GM12878 (cell line): ENCODE measurements at regions not wholly inside any gene's neighbourhood (a gene's known extent, or its start where the extent isn't known, plus 50 kb on each side); places are given as distances from the start of the nearest gene placed in this dataset.

ENCODE experiments used
- ATAC-seq: fragments of 200-7000 bp; cut with Tn5 transposase; 3 replicates; pipeline ENCODE4 v1.9.1; 2020; ENCODE audit warnings: mild to moderate bottlenecking, moderate library complexity
- BruUV-seq: library from RNA; stranded (reverse); fragments of 400-500 nt; replicated peaks from 2 replicates; lab custom pipeline; 2021; lab: Mats Ljungman, UMichigan
- CTCF ChIA-PET: fragments of 300-600 bp; sonication (Branson Sonifier 250); formaldehyde crosslinking; extraction: SDS; loops from one replicate; lab custom pipeline; 2021; ENCODE audit warnings: inconsistent platforms; lab: Yijun Ruan, JAX
- POLR2A ChIA-PET: fragments of 350-600 bp; formaldehyde crosslinking; extraction: SDS; loops from one replicate; lab custom pipeline; 2021; ENCODE audit warnings: inconsistent platforms; lab: Charles Lee
- RAD21 ChIA-PET: fragments of 300-600 bp; sonication (Branson Sonifier 250); formaldehyde crosslinking; loops from one replicate; lab custom pipeline; 2023; ENCODE audit warnings: antibody characterized with exemption; ENCODE audit not compliant: unreplicated experiment; lab: Charles Lee
- SMC1A ChIA-PET: fragments of 300-600 bp; sonication (Branson Sonifier 250); formaldehyde crosslinking; loops from one replicate; lab custom pipeline; 2023; ENCODE audit not compliant: unreplicated experiment, uncharacterized antibody; lab: Charles Lee
- DNase-seq: peaks from one replicate; pipeline ENCODE4 v3.0.0-alpha.2; 2011; ENCODE audit warnings: low read depth, low spot score
- FAIRE-seq: peaks from 3 replicates; lab custom pipeline; 2011; peaks lifted over from hg19 to GRCh38; lab: Jason Lieb, UNC
- H2AFZ ChIP-seq: 2 replicates; pipeline ENCODE4 v1.6.0; 2011; ENCODE audit warnings: low read depth, low read length, control low read depth; ENCODE audit not compliant: control insufficient read depth
- H3K27ac ChIP-seq: 2 replicates; pipeline ENCODE4 v1.5.1; 2011; ENCODE audit warnings: control low read depth; ENCODE audit not compliant: control insufficient read depth, insufficient read depth
- H3K27me3 ChIP-seq, 2 experiments: replicated peaks in 1 of 2; 2 replicates each; pipeline versions ENCODE4 v1.6.0 to v1.6.1; 2011; ENCODE audit warnings: low read length in 1 of 2; ENCODE audit not compliant: control insufficient read depth in 2 of 2, insufficient read depth in 2 of 2
- H3K36me3 ChIP-seq, 2 experiments: 2 replicates each; pipeline ENCODE4 v1.5.1; 2011; ENCODE audit warnings: low read length in 1 of 2; ENCODE audit not compliant: control insufficient read depth in 2 of 2, insufficient read depth in 2 of 2
- H3K4me1 ChIP-seq: 2 replicates; pipeline ENCODE4 v1.6.1; 2011; ENCODE audit warnings: mild to moderate bottlenecking, low read length, moderate library complexity, mixed read lengths; ENCODE audit not compliant: control insufficient read depth, insufficient read depth
- H3K4me2 ChIP-seq: 2 replicates; pipeline ENCODE4 v1.6.0; 2011; ENCODE audit warnings: control low read depth; ENCODE audit not compliant: control insufficient read depth, insufficient read depth
- H3K4me3 ChIP-seq: fragments of 200-600 bp; sonication (generic); 2 replicates; pipeline ENCODE4 v1.5.1; 2016
- H3K79me2 ChIP-seq: 2 replicates; pipeline ENCODE4 v1.6.0; 2011; ENCODE audit warnings: low read length; ENCODE audit not compliant: control insufficient read depth, insufficient read depth
- H3K9ac ChIP-seq: 2 replicates; pipeline ENCODE4 v1.8.0; 2011; ENCODE audit warnings: low read length, control low read depth, mixed read lengths; ENCODE audit not compliant: control insufficient read depth, insufficient read depth
- H3K9me3 ChIP-seq: replicated peaks from 3 replicates; pipeline ENCODE4 v1.5.1; 2011; ENCODE audit warnings: mild to moderate bottlenecking, low read length; ENCODE audit not compliant: control insufficient read depth, insufficient read depth
- H4K20me1 ChIP-seq: 2 replicates; pipeline ENCODE4 v1.6.0; 2011; ENCODE audit not compliant: control insufficient read depth, insufficient read depth
- BRCA1 ChIP-seq: IDR thresholded peaks from 2 replicates; pipeline ENCODE4 v1.6.1; 2011; ENCODE audit warnings: low read depth, low read length, improper control_type of control experiment
- CBFB ChIP-seq: IDR thresholded peaks from 2 replicates; pipeline ENCODE4 v1.6.1; 2016; ENCODE audit warnings: antibody characterized with exemption, low read depth
- FOXK2 ChIP-seq: fragments of 450-650 bp; IDR thresholded peaks from 2 replicates; pipeline ENCODE4 v1.6.1; 2017; ENCODE audit warnings: mild to moderate bottlenecking, moderate library complexity
- GATAD2B ChIP-seq: fragments of 450-650 bp; conservative IDR thresholded peaks from 2 replicates; pipeline ENCODE4 v1.6.1; 2017; ENCODE audit warnings: low read depth, mild to moderate bottlenecking, moderate library complexity
- HDGF ChIP-seq: fragments of 450-650 bp; IDR thresholded peaks from 2 replicates; pipeline ENCODE4 v1.6.1; 2016; ENCODE audit warnings: antibody characterized with exemption
- MTA3 ChIP-seq: IDR thresholded peaks from 2 replicates; pipeline ENCODE4 v1.6.1; 2012; ENCODE audit warnings: low read length, inconsistent platforms, borderline replicate concordance
- MYC ChIP-seq: IDR thresholded peaks from 2 replicates; pipeline ENCODE4 v1.6.1; 2011; ENCODE audit warnings: mild to moderate bottlenecking, low read length, moderate library complexity, inconsistent platforms; ENCODE audit not compliant: insufficient read depth, insufficient replicate concordance, insufficient read length, severe bottlenecking
- NFXL1 ChIP-seq: fragments of 450-650 bp; IDR thresholded peaks from 2 replicates; pipeline ENCODE4 v1.6.1; 2017; ENCODE audit warnings: antibody characterized with exemption, mild to moderate bottlenecking, borderline replicate concordance
- NR2F1 ChIP-seq: fragments of 450-650 bp; conservative IDR thresholded peaks from 2 replicates; pipeline ENCODE4 v1.6.1; 2017; ENCODE audit warnings: mild to moderate bottlenecking
- RFX5 ChIP-seq: IDR thresholded peaks from 2 replicates; pipeline ENCODE4 v1.6.1; 2011; ENCODE audit warnings: low read depth, low read length, improper control_type of control experiment
- TAF1 ChIP-seq: IDR thresholded peaks from 2 replicates; pipeline ENCODE4 v1.6.1; 2011; ENCODE audit warnings: mild to moderate bottlenecking, low read depth, low read length, borderline replicate concordance
- in situ Hi-C: fragments of 300-500 bp; cut with MboI; formaldehyde crosslinking; loops from 9 replicates; pipeline ENCODE4 v1.14.3; 2018; ENCODE audit warnings: mixed read lengths
- intact Hi-C: fragments of 100-400 bp; cut with micrococcal nuclease; formaldehyde crosslinking; loops from one replicate; pipeline ENCODE4 v1.14.2; 2022; ENCODE audit not compliant: unreplicated experiment
- TF ChIP-seq, protein P1 (sequence below): fragments of 150-350 bp; IDR thresholded peaks from 2 replicates; pipeline ENCODE4 v1.6.1; 2014; ENCODE audit warnings: mild to moderate bottlenecking, low read depth, low read length
- TF ChIP-seq, protein P2 (sequence below): IDR thresholded peaks from 2 replicates; pipeline ENCODE4 v1.6.1; 2011; ENCODE audit warnings: low read depth, low read length, improper control_type of control experiment, borderline replicate concordance
- TF ChIP-seq, protein P3 (sequence below): fragments of 450-650 bp; formaldehyde crosslinking; IDR thresholded peaks from 2 replicates; pipeline ENCODE4 v1.4.0; 2022; ENCODE audit warnings: mild to moderate bottlenecking, moderate library complexity

DNA sequence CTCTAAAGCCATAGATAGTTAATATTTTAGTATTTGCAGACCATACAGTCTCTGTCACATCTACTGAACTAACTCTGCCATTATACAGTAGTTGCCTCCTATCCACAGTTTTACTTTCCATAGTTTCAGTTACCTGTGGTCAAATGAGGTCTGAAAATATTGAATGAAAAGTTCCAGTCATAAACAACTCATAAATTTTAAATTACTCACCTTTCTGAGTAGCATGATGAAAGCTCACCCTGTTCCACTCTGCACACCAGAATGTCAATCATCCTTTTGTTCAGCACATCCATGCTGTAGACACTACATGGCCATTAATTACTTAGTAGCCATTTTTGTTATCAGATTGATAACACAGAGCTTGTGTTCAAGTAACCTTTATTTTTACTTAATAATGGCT, 51.7 kb upstream of the ME3 start:
- RAD21 ChIA-PET: no interaction called here
- H3K4me1 ChIP-seq: no peaks in the 10 kb centered on the region
- H3K4me3 ChIP-seq: no peak overlapping the region
- intact Hi-C loops (no loop called here), in situ Hi-C loops (no loop called here)
- H3K4me2 ChIP-seq: no peak overlapping the region
- no peaks in the 10 kb centered on the region for H3K36me3 ChIP-seq
- TF ChIP-seq, protein P1, sequence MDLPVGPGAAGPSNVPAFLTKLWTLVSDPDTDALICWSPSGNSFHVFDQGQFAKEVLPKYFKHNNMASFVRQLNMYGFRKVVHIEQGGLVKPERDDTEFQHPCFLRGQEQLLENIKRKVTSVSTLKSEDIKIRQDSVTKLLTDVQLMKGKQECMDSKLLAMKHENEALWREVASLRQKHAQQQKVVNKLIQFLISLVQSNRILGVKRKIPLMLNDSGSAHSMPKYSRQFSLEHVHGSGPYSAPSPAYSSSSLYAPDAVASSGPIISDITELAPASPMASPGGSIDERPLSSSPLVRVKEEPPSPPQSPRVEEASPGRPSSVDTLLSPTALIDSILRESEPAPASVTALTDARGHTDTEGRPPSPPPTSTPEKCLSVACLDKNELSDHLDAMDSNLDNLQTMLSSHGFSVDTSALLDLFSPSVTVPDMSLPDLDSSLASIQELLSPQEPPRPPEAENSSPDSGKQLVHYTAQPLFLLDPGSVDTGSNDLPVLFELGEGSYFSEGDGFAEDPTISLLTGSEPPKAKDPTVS: no peak
- TF ChIP-seq CBFB: no peak
- no peak for TF ChIP-seq NR2F1
- TF ChIP-seq FOXK2: no peak
- no peak for TF ChIP-seq NFXL1
- TF ChIP-seq RFX5: no peak
- TF ChIP-seq, protein P2, sequence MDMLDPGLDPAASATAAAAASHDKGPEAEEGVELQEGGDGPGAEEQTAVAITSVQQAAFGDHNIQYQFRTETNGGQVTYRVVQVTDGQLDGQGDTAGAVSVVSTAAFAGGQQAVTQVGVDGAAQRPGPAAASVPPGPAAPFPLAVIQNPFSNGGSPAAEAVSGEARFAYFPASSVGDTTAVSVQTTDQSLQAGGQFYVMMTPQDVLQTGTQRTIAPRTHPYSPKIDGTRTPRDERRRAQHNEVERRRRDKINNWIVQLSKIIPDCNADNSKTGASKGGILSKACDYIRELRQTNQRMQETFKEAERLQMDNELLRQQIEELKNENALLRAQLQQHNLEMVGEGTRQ: no peak
- no peak for TF ChIP-seq BRCA1
- no peak for TF ChIP-seq GATAD2B
- TF ChIP-seq HDGF: no peak
- no peak for TF ChIP-seq TAF1
- TF ChIP-seq, protein P3, sequence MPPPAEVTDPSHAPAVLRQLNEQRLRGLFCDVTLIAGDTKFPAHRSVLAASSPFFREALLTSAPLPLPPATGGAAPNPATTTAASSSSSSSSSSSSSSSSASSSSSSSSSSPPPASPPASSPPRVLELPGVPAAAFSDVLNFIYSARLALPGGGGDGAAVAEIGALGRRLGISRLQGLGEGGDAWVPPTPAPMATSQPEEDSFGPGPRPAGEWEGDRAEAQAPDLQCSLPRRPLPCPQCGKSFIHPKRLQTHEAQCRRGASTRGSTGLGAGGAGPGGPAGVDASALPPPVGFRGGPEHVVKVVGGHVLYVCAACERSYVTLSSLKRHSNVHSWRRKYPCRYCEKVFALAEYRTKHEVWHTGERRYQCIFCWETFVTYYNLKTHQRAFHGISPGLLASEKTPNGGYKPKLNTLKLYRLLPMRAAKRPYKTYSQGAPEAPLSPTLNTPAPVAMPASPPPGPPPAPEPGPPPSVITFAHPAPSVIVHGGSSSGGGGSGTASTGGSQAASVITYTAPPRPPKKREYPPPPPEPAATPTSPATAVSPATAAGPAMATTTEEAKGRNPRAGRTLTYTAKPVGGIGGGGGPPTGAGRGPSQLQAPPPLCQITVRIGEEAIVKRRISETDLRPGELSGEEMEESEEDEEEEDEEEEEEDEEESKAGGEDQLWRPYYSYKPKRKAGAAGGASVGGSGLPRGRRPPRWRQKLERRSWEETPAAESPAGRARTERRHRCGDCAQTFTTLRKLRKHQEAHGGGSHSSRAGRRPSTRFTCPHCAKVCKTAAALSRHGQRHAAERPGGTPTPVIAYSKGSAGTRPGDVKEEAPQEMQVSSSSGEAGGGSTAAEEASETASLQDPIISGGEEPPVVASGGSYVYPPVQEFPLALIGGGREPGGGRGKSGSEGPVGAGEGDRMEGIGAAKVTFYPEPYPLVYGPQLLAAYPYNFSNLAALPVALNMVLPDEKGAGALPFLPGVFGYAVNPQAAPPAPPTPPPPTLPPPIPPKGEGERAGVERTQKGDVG (CRISPR knock-in tag): no peak
- TF ChIP-seq MTA3: no peak
- TF ChIP-seq MYC: no peak
- H3K79me2 ChIP-seq: no peaks in the 10 kb centered on the region
- DNase-seq (no peak), ATAC-seq (no peak), FAIRE-seq (no peak)
- H3K9me3 ChIP-seq: no peaks in the 10 kb centered on the region; the same call in 2 of the 3 replicates
- CTCF ChIA-PET: no interaction called here
- H4K20me1 ChIP-seq: no peaks in the 10 kb centered on the region
- no TSS peak for BruUV-seq
- POLR2A ChIA-PET: no interaction called here
- H3K9ac ChIP-seq: no peak overlapping the region
- no peaks in the 10 kb centered on the region for H3K27me3 ChIP-seq
- H3K27ac ChIP-seq: no peak overlapping the region
- no peak overlapping the region for H2AFZ ChIP-seq
- SMC1A ChIA-PET: no interaction called here
